ENCODE measurements at regions not wholly inside any gene's neighbourhood (a gene's known extent, or its start where the extent isn't known, plus 50 kb on each side); places are given as distances from the start of the nearest gene placed in this dataset.

GRCh38 chr9:116009420-116009819, 144.2 kb upstream of the PAPPA start:
- TF ChIP-seq CTCF (IDR thresholded peaks at IDR 0.05) (no peak), EP300 (IDR thresholded peaks at IDR 0.05) (no peak)

Measured in tibial nerve (tissue), 4 donors.